RPMI7951 (cell line): ENCODE measurements at regions not wholly inside any gene's neighbourhood (a gene's known extent, or its start where the extent isn't known, plus 50 kb on each side); places are given as distances from the start of the nearest gene placed in this dataset.
"Not testable (repeated sequence)": the region's sequence is repeated elsewhere in the genome, so short reads cannot be mapped to it uniquely, and the experiment has no call there.

Experiments used
- DNase-seq: peaks from one replicate; pipeline ENCODE4 v3.0.0-alpha.2; 2012; ENCODE audit warnings: low read depth

- no peak for DNase-seq
These were observed 247.9 kb downstream of the ZPLD1 start for GRCh38 chr3:102682741-102683140.

GRCh38 chr3:102686792-102687191, 252.0 kb downstream of the ZPLD1 start:
- no peak for DNase-seq

GRCh38 chr3:102687851-102688555, 253.2 kb downstream of the ZPLD1 start:
- no peak for DNase-seq

GRCh38 chr3:102688556-102688930, 253.7 kb downstream of the ZPLD1 start:
- DNase-seq, result no peak

- no peak for DNase-seq
These were observed 256.7 kb downstream of the ZPLD1 start for GRCh38 chr3:102691507-102691906.

- DNase-seq, result no peak
These were observed 264.4 kb downstream of the ZPLD1 start for GRCh38 chr3:102699104-102699818.

- no peak for DNase-seq
These were observed 265.0 kb downstream of the ZPLD1 start for GRCh38 chr3:102699819-102700140.

- DNase-seq, result no peak
These were observed 278.1 kb downstream of the ZPLD1 start for GRCh38 chr3:102712896-102713295.

GRCh38 chr3:102714567-102714966, 279.8 kb downstream of the ZPLD1 start:
- no peak for DNase-seq

GRCh38 chr3:102715030-102715697, 280.3 kb downstream of the ZPLD1 start:
- no peak for DNase-seq

GRCh38 chr3:102718651-102719050, 283.8 kb downstream of the ZPLD1 start:
- no peak for DNase-seq

- DNase-seq, result no peak
These were observed 287.5 kb downstream of the ZPLD1 start for GRCh38 chr3:102722317-102722716.

- DNase-seq, result no peak
These were observed 292.5 kb downstream of the ZPLD1 start for GRCh38 chr3:102727340-102727739.

- not testable (repeated sequence) for DNase-seq
These were observed 297.8 kb downstream of the ZPLD1 start for GRCh38 chr3:102732581-102732980.

- no peak for DNase-seq
These were observed 299.2 kb downstream of the ZPLD1 start for GRCh38 chr3:102733791-102734563.

GRCh38 chr3:102735311-102735710, 300.5 kb downstream of the ZPLD1 start:
- DNase-seq, result no peak

GRCh38 chr3:102736288-102736974, 301.6 kb downstream of the ZPLD1 start:
- no peak for DNase-seq

GRCh38 chr3:102736975-102737304, 302.1 kb downstream of the ZPLD1 start:
- no peak for DNase-seq

GRCh38 chr3:102737353-102737752, 302.5 kb downstream of the ZPLD1 start:
- DNase-seq, result no peak

- no peak for DNase-seq
These were observed 306.3 kb downstream of the ZPLD1 start for GRCh38 chr3:102741105-102741504.

- no peak for DNase-seq
These were observed 306.9 kb downstream of the ZPLD1 start for GRCh38 chr3:102741694-102742093.

- no peak for DNase-seq
These were observed 311.1 kb downstream of the ZPLD1 start for GRCh38 chr3:102745881-102746280.
